Amygdala (tissue), 56 donors: ENCODE measurements at regions not wholly inside any gene's neighbourhood (a gene's known extent, or its start where the extent isn't known, plus 50 kb on each side); places are given as distances from the start of the nearest gene placed in this dataset.
A peak's percentile ranks its signal among the peaks of the same experiment; 100 is the strongest.

Source experiments
- DNase-seq, 56 donors: peaks; one replicate each; lab custom pipeline; 2025; lab: John Stamatoyannopoulos, UW

DNA sequence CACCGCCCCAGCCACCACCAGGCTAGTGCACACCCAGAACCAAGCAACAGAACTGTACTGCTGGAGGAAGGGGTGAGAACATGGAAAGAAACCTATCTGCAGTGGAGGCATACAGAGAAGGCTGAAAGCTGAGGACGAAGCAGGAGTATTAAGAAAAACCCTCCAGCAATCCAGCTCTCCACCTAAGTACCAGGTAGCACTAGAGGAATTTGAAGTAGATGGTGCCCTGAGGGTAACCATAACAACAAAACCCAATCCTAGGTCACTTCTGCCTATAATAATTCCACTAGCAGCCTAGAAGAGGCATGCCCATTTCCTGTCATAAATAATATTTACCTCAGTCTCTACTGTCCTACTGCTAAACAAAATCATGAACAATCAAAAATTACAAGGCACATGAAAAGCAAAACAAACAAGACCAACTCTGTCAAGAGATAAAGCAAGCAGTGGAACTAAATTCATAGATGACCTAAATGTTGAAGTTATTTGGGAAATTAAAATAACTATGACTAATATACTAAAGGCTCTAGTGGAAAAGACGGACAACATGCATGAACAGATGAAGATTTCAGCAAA lies 51.1 kb downstream of the HYCC1 start:
- DNase-seq, result no peak

DNA sequence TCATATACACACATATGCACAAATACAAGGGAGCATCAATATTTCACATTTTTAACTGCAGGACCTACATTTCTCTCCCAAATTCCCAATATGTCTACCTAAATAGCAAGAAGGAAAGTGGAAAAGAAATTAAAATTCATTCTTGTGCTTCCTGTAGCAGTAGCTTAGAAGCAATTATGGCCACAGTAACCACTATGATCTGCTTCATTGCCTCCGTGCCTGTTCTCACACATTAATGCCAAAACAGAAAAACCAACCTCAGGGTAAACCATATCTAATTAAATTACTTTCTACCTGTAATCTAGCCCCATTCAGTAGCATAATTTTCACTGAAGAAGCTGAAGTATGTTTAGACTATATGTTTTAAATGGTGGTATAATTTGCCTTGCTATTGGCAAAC lies 55.2 kb downstream of the HYCC1 start:
- DNase-seq, result no peak

GRCh38 chr7:22954251-22954650 lies 59.7 kb downstream of the HYCC1 start:
- no peak for DNase-seq

DNA sequence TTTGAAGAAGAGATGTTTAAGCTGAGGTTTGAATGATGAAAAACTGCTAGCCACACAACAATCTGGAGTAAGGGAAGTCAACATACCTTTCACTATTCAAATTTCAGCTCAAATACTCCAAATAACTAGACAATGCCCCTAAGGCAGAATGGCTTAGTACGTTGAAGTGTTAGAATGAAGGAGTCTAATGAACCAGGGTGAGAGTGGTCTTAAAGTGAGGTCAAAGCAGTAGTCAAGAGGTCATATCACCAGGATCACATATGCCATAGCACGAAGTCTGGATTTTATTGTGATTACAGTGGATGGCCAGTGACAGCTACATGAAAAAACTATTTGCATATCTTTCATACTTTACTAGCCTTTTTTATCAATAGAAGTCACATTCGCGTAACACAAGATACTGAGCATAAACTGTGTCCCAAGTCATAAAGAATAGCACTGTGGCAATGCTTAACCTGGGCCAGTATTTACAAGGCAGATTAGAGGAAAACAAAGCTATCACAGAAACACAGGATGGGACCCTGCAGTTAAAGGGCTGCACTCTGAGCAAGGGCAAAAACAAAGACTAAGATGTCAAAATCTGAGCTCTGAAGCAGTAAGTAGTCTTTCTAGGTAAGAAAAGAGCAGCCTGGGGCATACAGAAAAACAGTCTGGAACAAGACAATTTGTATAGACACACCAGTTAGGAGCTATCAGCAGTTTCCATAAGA lies 61.5 kb downstream of the HYCC1 start:
- no peak for DNase-seq

- no peak for DNase-seq
These were observed 64.0 kb downstream of the HYCC1 start for GRCh38 chr7:22949944-22950343.

GRCh38 chr7:22949221-22949620 lies 64.7 kb downstream of the HYCC1 start:
- DNase-seq, result no peak

- DNase-seq, result no peak
These were observed 65.2 kb downstream of the HYCC1 start for GRCh38 chr7:22948770-22949169.

DNA sequence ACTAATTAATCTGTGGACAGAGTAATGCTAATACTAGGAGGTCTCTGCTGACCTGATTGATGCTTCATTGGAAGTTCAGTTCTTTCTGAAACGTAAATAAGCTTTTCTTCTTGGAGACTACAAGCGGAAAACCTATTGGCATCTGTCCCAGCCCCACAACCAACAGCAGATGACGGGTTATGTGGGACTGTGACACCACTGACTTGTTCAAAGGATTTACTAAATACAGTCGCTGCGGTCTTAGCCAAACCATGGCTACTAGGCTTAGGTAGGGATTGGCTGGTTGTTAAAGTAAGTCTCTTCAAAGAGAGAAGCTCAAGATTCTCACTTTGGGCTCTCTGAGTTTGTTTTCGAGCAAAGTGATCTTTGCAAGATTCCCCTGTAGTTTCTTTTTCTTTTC lies 68.3 kb downstream of the HYCC1 start:
- DNase-seq, result peak in 4 of 56 donors; percentile 1 to 7 (median 2)

DNA sequence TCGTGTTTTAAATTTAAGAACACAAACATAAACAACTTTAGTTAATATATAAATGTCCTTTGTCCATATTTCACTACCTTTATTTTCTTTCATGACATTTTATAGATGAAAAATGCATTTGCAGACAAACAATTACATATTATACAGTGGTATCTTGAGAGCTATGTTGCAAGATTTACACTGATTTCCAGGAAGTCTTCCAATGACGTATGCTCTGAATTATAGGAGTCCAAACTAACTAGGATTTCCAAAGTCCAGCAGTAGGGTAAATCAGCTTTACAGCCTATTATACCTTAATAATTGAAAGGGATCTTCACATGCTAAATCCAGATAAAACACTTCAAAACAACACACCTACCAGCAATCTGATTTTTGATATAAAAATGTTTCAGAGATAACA lies 69.4 kb downstream of the HYCC1 start:
- DNase-seq, result no peak

DNA sequence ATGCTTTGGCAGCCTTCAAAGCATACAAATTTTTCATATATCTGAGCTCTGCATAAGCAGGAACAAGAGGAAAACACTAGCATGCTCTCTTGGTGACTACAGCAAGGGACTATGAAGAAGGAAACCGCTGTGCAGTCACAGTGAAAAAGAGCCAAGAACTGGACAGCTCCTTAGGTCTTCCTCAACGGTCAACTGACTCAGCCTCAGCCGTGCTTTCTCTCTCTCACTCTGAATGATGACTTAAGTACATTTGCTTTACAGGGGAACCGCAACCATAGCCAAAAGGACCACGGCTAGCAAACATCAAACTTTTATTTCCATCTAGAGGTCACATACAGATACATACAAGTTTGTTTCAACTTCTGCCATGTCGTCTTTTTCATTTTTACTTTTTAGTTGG lies 69.9 kb downstream of the HYCC1 start:
- DNase-seq, result no peak

DNA sequence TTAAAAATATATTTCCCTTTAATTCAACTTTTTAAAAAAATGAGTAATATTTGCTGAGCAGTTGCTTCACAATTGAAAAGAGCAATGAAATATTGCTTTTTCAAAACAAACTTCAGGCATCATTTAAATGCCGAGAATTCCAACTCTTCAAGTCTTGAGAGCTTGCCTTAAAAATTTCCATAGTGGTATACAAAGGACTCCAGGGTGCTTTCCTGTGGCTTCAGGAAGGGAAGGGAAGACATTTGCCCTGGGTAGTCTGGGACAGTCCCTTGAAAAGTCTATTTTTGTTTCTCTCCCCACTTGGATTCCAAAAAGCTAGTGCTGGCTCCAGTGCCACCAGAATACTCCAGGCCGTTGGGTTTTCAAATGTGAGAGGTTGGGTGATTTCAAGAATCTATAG lies 71.7 kb downstream of the HYCC1 start:
- no peak for DNase-seq

- DNase-seq, result no peak
These were observed 74.1 kb downstream of the HYCC1 start for GRCh38 chr7:22939842-22940241.

GRCh38 chr7:22937946-22938345 lies 76.0 kb downstream of the HYCC1 start:
- DNase-seq, result no peak

DNA sequence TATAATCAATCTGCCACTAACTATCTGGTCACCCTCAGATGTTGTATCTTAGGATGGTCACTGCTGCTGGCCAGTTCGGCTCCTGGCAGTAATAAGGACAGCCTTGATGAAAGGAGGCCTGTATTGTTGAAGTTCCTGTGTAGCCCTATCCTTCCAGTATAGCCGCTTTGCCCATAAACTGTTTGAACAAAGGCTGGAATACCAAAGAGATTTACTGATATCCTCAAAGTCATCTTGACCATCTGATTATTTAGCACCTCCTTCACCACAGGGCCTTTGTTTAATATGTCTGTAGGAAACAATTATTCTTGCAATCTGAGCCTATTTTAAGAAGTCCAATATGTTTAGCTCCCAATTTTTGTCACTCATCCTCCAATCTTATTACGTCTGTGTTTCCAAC lies 77.7 kb downstream of the HYCC1 start:
- DNase-seq, result no peak

DNA sequence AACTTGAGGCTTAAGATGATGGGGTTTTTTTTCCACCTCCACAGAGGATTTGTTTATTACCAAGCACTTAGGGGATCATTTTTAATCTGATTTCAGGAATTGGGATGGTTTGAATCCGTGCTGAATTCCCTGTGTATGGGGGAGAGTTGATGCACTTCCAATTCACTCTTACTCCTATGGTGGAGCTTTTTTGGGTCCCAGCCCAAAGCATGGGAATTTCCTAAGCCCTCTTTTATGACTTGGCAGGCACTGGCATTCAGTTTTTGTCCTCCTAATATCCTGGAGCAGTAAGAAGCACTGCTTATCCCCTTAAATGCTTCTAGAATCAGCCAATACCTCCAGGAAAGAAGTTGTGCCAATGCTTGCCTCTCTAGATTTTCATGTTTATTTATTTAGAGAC lies 78.7 kb downstream of the HYCC1 start:
- DNase-seq, result no peak

GRCh38 chr7:22934473-22935065 lies 79.4 kb downstream of the HYCC1 start:
- DNase-seq, result no peak

DNA sequence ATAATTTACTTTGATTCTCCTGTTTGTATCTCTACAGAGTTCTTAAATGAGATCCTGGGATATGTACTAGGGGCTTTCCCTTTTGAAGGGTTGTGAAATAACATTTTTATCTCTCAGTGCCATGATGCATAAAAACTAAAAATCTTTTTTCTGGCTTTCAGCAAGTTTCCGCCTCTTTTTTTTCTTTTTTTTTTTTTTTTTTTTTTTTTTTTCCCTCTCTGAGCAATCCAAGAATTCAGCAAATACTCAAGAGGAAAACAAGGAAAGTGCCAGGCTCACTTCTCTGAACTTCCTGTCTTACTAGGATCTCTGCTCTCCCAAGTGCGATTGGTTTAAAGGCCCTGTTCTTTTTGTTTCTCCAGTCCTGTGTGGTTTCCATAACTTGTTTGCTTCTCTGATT lies 79.9 kb downstream of the HYCC1 start:
- DNase-seq, result no peak

GRCh38 chr7:22932896-22933295 lies 81.0 kb downstream of the HYCC1 start:
- DNase-seq, result no peak

DNA sequence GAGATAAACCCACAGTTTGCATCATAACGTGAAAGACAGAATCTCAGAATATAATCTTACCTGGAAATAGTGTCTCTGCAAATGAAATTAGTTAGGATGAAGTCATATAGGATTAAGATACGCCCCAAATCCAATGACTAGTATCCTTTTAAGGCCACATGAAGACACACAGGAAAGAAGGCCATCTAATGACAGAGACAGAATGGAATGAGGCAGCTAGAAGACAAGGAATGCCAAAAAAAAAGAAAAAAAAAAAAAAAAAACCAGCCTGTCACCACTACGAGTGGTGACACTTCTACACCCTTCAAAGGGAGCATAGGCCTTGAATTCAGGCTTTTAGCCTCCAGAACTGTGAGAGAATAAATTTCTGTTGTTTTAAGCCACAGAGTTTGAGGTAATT lies 82.9 kb downstream of the HYCC1 start:
- DNase-seq, result no peak

DNA sequence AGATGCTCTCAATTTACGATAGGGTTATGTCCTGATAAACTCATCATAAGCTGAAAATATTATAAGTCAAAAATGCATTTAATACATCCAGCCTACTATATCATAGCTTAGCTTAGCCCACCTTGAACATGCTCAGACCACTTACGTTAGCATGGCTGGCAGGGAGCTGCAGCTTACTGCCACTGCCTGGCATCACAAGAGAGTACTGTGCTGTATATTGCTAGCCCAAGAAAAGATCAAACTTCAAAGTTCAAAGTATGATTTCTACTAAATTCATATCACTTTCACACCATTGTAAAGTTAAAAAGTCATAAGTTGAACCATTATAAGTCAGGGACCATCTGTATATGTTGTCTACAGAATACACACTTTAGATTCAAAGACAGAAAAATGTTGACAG lies 91.6 kb downstream of the HYCC1 start:
- DNase-seq, result no peak

DNA sequence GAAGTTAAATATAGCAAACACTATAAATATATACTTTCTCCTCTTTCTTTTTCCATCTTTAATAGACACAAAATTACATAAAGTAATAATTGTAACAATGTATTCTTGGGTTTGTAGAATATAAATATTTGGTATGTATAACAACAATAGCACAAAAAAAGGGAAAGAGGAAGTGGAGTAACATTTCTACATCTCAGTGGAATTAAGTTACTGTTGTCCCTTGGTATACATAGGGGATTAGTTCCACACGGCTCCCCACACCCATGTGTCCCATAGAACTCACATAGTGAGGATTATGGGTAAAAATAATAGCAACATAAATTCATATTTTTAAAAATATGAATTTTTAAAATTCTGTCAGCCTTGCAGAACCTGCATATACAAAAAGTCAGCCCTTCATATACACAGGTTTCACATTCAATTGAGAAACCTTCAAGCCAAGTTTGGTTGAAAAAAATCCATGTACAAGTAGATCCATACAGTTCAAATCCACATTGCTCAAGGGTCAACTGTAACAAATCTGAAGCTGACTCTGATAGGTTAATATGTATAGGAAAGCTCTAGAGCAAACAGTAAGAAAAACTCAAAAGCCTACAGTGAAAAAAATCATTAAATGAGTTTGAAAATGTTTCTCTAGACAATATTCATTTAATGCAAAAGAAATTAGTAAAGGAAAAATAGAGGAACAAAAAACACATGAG lies 92.4 kb downstream of the HYCC1 start:
- DNase-seq, result no peak

GRCh38 chr7:22920672-22921071 lies 93.3 kb downstream of the HYCC1 start:
- DNase-seq, result no peak
